H1 (cell line): ENCODE measurements at regions not wholly inside any gene's neighbourhood (a gene's known extent, or its start where the extent isn't known, plus 50 kb on each side); places are given as distances from the start of the nearest gene placed in this dataset.

Experiments
- CTCF ChIA-PET: fragments of 300-600 bp; sonication (Branson Sonifier 250); formaldehyde crosslinking; loops from one replicate; lab custom pipeline; 2021; ENCODE audit not compliant: partially characterized antibody; lab: Charles Lee
- POLR2A ChIA-PET: fragments of 300-600 bp; sonication (Branson Sonifier 250); formaldehyde crosslinking; loops from one replicate; lab custom pipeline; 2021; ENCODE audit warnings: inconsistent platforms; ENCODE audit not compliant: partially characterized antibody; lab: Charles Lee
- DNase-seq, 2 experiments: peaks; one replicate each; pipeline versions ENCODE4 v3.0.0 to v3.0.0-alpha.2; 2010 to 2022; ENCODE audit warnings: low spot score in 2 of 2, low read depth in 1 of 2, mixed read lengths in 1 of 2
- FAIRE-seq: peaks from 2 replicates; lab custom pipeline; 2011; peaks lifted over from hg19 to GRCh38; lab: Jason Lieb, UNC
- H2AFZ ChIP-seq: 2 replicates; pipeline ENCODE4 v1.8.1; 2012; ENCODE audit warnings: low read length, inconsistent platforms
- H2AK5ac ChIP-seq: 2 replicates; pipeline ENCODE4 v1.6.1; 2013; ENCODE audit warnings: low read depth, low read length
- H2BK120ac ChIP-seq: replicated peaks from 2 replicates; pipeline ENCODE3; 2013; ENCODE audit warnings: low read depth, low read length, inconsistent platforms
- H2BK12ac ChIP-seq: 2 replicates; pipeline ENCODE4 v1.6.1; 2013; ENCODE audit warnings: low read depth, low read length
- H2BK15ac ChIP-seq: 2 replicates; pipeline ENCODE4 v1.6.1; 2013; ENCODE audit warnings: low read length
- H2BK20ac ChIP-seq: 2 replicates; pipeline ENCODE4 v1.6.1; 2013; ENCODE audit warnings: low read length
- H2BK5ac ChIP-seq: 2 replicates; pipeline ENCODE4 v1.6.1; 2013; ENCODE audit warnings: low read depth, low read length
- H3K14ac ChIP-seq: 2 replicates; pipeline ENCODE4 v1.6.1; 2013; ENCODE audit warnings: inconsistent platforms; ENCODE audit not compliant: insufficient read length
- H3K18ac ChIP-seq: 2 replicates; pipeline ENCODE4 v1.6.1; 2013; ENCODE audit warnings: low read length; ENCODE audit errors: extremely low read depth
- H3K23ac ChIP-seq: 2 replicates; pipeline ENCODE4 v1.6.1; 2013; ENCODE audit warnings: inconsistent platforms; ENCODE audit not compliant: insufficient read length
- H3K23me2 ChIP-seq: 2 replicates; pipeline ENCODE4 v1.6.1; 2013; ENCODE audit warnings: low read depth, low read length
- H3K27ac ChIP-seq: 2 replicates; pipeline ENCODE4 v1.6.1; 2011; ENCODE audit warnings: low read depth, low read length, inconsistent platforms
- H3K27me3 ChIP-seq, 4 experiments: replicated peaks in 1 of 4; 1 replicate in 1 of 4; 2 replicates in 3 of 4; pipeline versions ENCODE4 v1.6.1 to v1.8.1; 2011 to 2013; ENCODE audit warnings: low read length in 3 of 4, mild to moderate bottlenecking in 3 of 4, inconsistent platforms in 2 of 4, mixed read lengths in 2 of 4, moderate library complexity in 1 of 4; ENCODE audit not compliant: control insufficient read depth in 3 of 4, insufficient read depth in 3 of 4; ENCODE audit errors: extremely low read depth in 1 of 4
- H3K36me3 ChIP-seq, 4 experiments: 2 replicates each; pipeline versions ENCODE4 v1.6.1 to v1.8.1; 2011 to 2013; ENCODE audit warnings: mild to moderate bottlenecking in 4 of 4, low read length in 3 of 4, moderate library complexity in 2 of 4, control low read depth in 1 of 4, inconsistent platforms in 1 of 4; ENCODE audit not compliant: insufficient read depth in 4 of 4, control insufficient read depth in 2 of 4
- H3K4ac ChIP-seq: replicated peaks from 2 replicates; pipeline ENCODE3; 2013; ENCODE audit warnings: low read length, low read depth, mixed read lengths, inconsistent platforms; ENCODE audit not compliant: insufficient read length
- H3K4me1 ChIP-seq, 4 experiments: replicated peaks in 1 of 4; 1 replicate in 1 of 4; 2 replicates in 3 of 4; pipeline versions ENCODE4 v1.6.1 to v1.8.1; 2011 to 2013; ENCODE audit warnings: low read length in 3 of 4, inconsistent platforms in 2 of 4, mixed read lengths in 1 of 4; ENCODE audit not compliant: insufficient read depth in 4 of 4, control insufficient read depth in 3 of 4
- H3K4me2 ChIP-seq, 2 experiments: 2 replicates each; pipeline versions ENCODE4 v1.6.1 to v1.8.1; 2011 to 2013; ENCODE audit warnings: low read depth in 2 of 2, low read length in 2 of 2, control low read depth in 1 of 2, inconsistent platforms in 1 of 2, mild to moderate bottlenecking in 1 of 2; ENCODE audit not compliant: insufficient read depth in 1 of 2
- H3K4me3 ChIP-seq, 4 experiments: fragments of 200-600, 300-600 bp in 1 of 4; sonication (generic), shearing (Covaris generic), sonication (Bioruptor Twin) in 1 of 4; 2 replicates each; pipeline versions ENCODE4 v1.5.1 to v1.8.1; 2011 to 2016; ENCODE audit warnings: low read length in 4 of 4, low read depth in 3 of 4, control low read depth in 2 of 4, inconsistent platforms in 2 of 4, mild to moderate bottlenecking in 2 of 4, mixed read lengths in 1 of 4, moderate library complexity in 1 of 4; ENCODE audit not compliant: insufficient read depth in 2 of 4; ENCODE audit errors: extremely low read depth in 1 of 4
- H3K56ac ChIP-seq: replicated peaks from 2 replicates; pipeline ENCODE3; 2013; ENCODE audit warnings: low read depth, mild to moderate bottlenecking, mixed read lengths, low read length, inconsistent platforms; ENCODE audit not compliant: insufficient read length
- H3K79me1 ChIP-seq: 2 replicates; pipeline ENCODE4 v1.6.1; 2013; ENCODE audit warnings: low read depth, low read length, control low read depth
- H3K79me2 ChIP-seq, 2 experiments: 2 replicates each; pipeline versions ENCODE4 v1.6.1 to v1.8.1; 2012 to 2013; ENCODE audit warnings: low read length in 2 of 2, mild to moderate bottlenecking in 2 of 2, inconsistent platforms in 1 of 2; ENCODE audit not compliant: insufficient read depth in 2 of 2, control insufficient read depth in 1 of 2
- H3K9ac ChIP-seq, 4 experiments: replicated peaks in 1 of 4; 1 replicate in 1 of 4; 2 replicates in 3 of 4; pipeline versions ENCODE4 v1.6.1 to v1.8.1; 2011 to 2013; ENCODE audit warnings: low read depth in 3 of 4, low read length in 3 of 4, control low read depth in 2 of 4, mild to moderate bottlenecking in 2 of 4, moderate library complexity in 2 of 4, inconsistent platforms in 1 of 4; ENCODE audit errors: extremely low read depth in 1 of 4
- H3K9me3 ChIP-seq, 2 experiments: 2 replicates each; pipeline versions ENCODE4 v1.6.1 to v1.8.1; 2012 to 2013; ENCODE audit warnings: mild to moderate bottlenecking in 2 of 2, moderate library complexity in 2 of 2, control low read depth in 1 of 2, inconsistent platforms in 1 of 2, low read depth in 1 of 2, low read length in 1 of 2, mixed read lengths in 1 of 2; ENCODE audit not compliant: insufficient read depth in 2 of 2
- H4K20me1 ChIP-seq, 2 experiments: replicated peaks in 1 of 2; 2 replicates each; pipeline versions ENCODE3 to v1.8.1; 2011 to 2013; ENCODE audit warnings: inconsistent platforms in 2 of 2, low read length in 2 of 2, mild to moderate bottlenecking in 1 of 2; ENCODE audit not compliant: insufficient read depth in 2 of 2, control insufficient read depth in 1 of 2
- H4K5ac ChIP-seq: 2 replicates; pipeline ENCODE4 v1.6.1; 2013; ENCODE audit warnings: low read length, low read depth, mixed read lengths, inconsistent platforms; ENCODE audit not compliant: insufficient read length
- H4K8ac ChIP-seq: 2 replicates; pipeline ENCODE4 v1.8.0; 2013; ENCODE audit warnings: mild to moderate bottlenecking, moderate library complexity, low read length, inconsistent platforms; ENCODE audit not compliant: insufficient read depth; ENCODE audit errors: extremely low read depth
- H4K91ac ChIP-seq: replicated peaks from 2 replicates; pipeline ENCODE3; 2013; ENCODE audit warnings: low read length, mixed read lengths, inconsistent platforms; ENCODE audit not compliant: insufficient read length
- ATF3 ChIP-seq: IDR thresholded peaks from 2 replicates; pipeline ENCODE4 v1.6.1; 2011; ENCODE audit warnings: low read depth, mild to moderate bottlenecking, low read length; ENCODE audit not compliant: insufficient read depth
- CBX5 ChIP-seq: fragments of 300-800, 300-1000 bp; sonication (generic); IDR thresholded peaks from 2 replicates; pipeline ENCODE4 v1.7.1; 2016; ENCODE audit warnings: antibody characterized with exemption, low read length, low read depth
- CTBP2 ChIP-seq: IDR thresholded peaks from 2 replicates; pipeline ENCODE4 v1.7.0; 2011; ENCODE audit warnings: borderline replicate concordance, mild to moderate bottlenecking, moderate library complexity, mixed read lengths, low read length; ENCODE audit not compliant: insufficient read depth, insufficient read length
- JUN ChIP-seq: IDR thresholded peaks from 2 replicates; pipeline ENCODE4 v1.6.1; 2011; ENCODE audit warnings: low read depth, mild to moderate bottlenecking, improper control_type of control experiment, low read length
- MAX ChIP-seq: IDR thresholded peaks from 2 replicates; pipeline ENCODE4 v1.6.1; 2012; ENCODE audit warnings: inconsistent platforms
- NRF1 ChIP-seq: IDR thresholded peaks from 2 replicates; pipeline ENCODE4 v1.6.1; 2011; ENCODE audit warnings: mild to moderate bottlenecking, low read depth, low read length, improper control_type of control experiment
- PHF8 ChIP-seq: fragments of 200-600 bp; sonication (generic); conservative IDR thresholded peaks from 2 replicates; pipeline ENCODE4 v1.7.1; 2012; ENCODE audit warnings: low read depth, mild to moderate bottlenecking, inconsistent platforms, low read length, moderate library complexity
- POLR2AphosphoS5 ChIP-seq: IDR thresholded peaks from 2 replicates; pipeline ENCODE4 v1.6.1; 2011; ENCODE audit warnings: low read depth, low read length
- RFX5 ChIP-seq: IDR thresholded peaks from 2 replicates; pipeline ENCODE4 v1.6.1; 2011; ENCODE audit warnings: low read depth, low read length, improper control_type of control experiment, borderline replicate concordance
- TEAD4 ChIP-seq: IDR thresholded peaks from 2 replicates; pipeline ENCODE4 v1.6.1; 2012; ENCODE audit warnings: low read depth, low read length, inconsistent platforms, mixed read lengths
- YY1 ChIP-seq: IDR thresholded peaks from 2 replicates; pipeline ENCODE4 v1.6.1; 2011; ENCODE audit warnings: low read depth, mild to moderate bottlenecking, low read length
- WGBS, 2 experiments: shearing (Covaris generic) in 1 of 2; methylation state at CpG; one replicate each; pipeline versions ENCODE4 v1.1.6 to v1.1.7; 2013 to 2015; ENCODE audit warnings: low lambda C conversion rate in 2 of 2, mixed read lengths in 2 of 2, inconsistent platforms in 1 of 2, low coverage in 1 of 2, missing lambda C conversion rate in 1 of 2; ENCODE audit not compliant: insufficient replicate concordance in 2 of 2, insufficient coverage in 1 of 2, insufficient read length in 1 of 2; ENCODE audit errors: extremely low coverage in 1 of 2, missing lambda C conversion rate in 1 of 2; 5-methylcytosine and 5-hydroxymethylcytosine counted together

DNA sequence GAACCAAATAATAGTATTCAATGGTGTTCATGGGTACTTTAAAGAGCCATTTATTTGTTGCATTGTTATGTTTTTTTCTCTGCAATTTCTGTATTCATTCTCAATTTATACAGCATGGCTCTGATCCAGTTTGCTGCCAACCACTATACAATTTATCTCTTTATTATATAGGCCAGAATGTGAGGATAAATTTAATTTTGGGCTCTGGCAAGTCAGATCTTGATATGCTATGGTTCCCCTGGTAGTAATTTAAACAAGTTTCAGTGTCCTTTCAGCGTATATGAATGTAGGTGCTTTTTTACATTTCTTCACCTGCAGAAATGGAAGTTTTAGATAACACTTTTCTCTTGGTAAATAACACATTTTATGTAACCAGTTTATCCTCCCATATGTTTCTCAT is 1118.0 kb upstream of the SEMA6A start:
- no peak overlapping the region for H4K8ac ChIP-seq
- H2BK12ac ChIP-seq = no peak overlapping the region
- ChIA-PET POLR2A (no interaction called here), CTCF (no interaction called here)
- no peak overlapping the region for H3K18ac ChIP-seq
- no peak overlapping the region for H4K91ac ChIP-seq
- no peaks in the 10 kb centered on the region for H4K20me1 ChIP-seq
- no peak overlapping the region for H3K9ac ChIP-seq
- H3K23ac ChIP-seq = no peak overlapping the region
- H3K56ac ChIP-seq = no peak overlapping the region
- H2BK15ac ChIP-seq = no peak overlapping the region
- no peak overlapping the region for H2AFZ ChIP-seq
- no peak overlapping the region for H3K14ac ChIP-seq
- TF ChIP-seq RFX5 (no peak), YY1 (no peak), CTBP2 (no peak), POLR2AphosphoS5 (no peak), MAX (no peak), ATF3 (no peak), JUN (no peak), TEAD4 (no peak), PHF8 (no peak), NRF1 (no peak), CBX5 (no peak)
- no peak overlapping the region for H2BK20ac ChIP-seq
- DNase-seq (no peak), FAIRE-seq (no peak)
- WGBS, 2 experiments = 91% methylated on average over 1 of the region's 1 CpG; no CpG with 5 or more reads in 1 of the 2 experiments
- no peaks in the 10 kb centered on the region for H3K9me3 ChIP-seq
- no peak overlapping the region for H3K27ac ChIP-seq
- H4K5ac ChIP-seq = no peak overlapping the region
- H3K4me3 ChIP-seq = no peak overlapping the region
- H2BK120ac ChIP-seq = no peak overlapping the region
- H3K4me1 ChIP-seq = no peaks in the 10 kb centered on the region
- no peak overlapping the region for H2AK5ac ChIP-seq
- H3K36me3 ChIP-seq = no peaks in the 10 kb centered on the region
- H3K4me2 ChIP-seq = no peak overlapping the region
- H3K79me2 ChIP-seq = no peaks in the 10 kb centered on the region
- no peaks in the 10 kb centered on the region for H3K79me1 ChIP-seq
- H3K27me3 ChIP-seq = no peaks in the 10 kb centered on the region
- H3K4ac ChIP-seq = no peak overlapping the region
- H3K23me2 ChIP-seq = no peaks in the 10 kb centered on the region
- H2BK5ac ChIP-seq = no peak overlapping the region
